HEK293 (cell line): ENCODE measurements at regions not wholly inside any gene's neighbourhood (a gene's known extent, or its start where the extent isn't known, plus 50 kb on each side); places are given as distances from the start of the nearest gene placed in this dataset.

Source experiments
- CTCF ChIA-PET: fragments of 350-600 bp; formaldehyde crosslinking; extraction: SDS; loops from one replicate; lab custom pipeline; 2021; ENCODE audit warnings: antibody characterized with exemption; lab: Yijun Ruan, JAX
- POLR2A ChIA-PET: fragments of 300-600 bp; formaldehyde crosslinking; extraction: SDS; loops from one replicate; lab custom pipeline; 2020; ENCODE audit warnings: antibody characterized with exemption, inconsistent platforms; lab: Yijun Ruan, JAX
- H3K27ac ChIP-seq: fragments of 200-500 bp; sonication (Bioruptor generic); 2 replicates; pipeline ENCODE4 v1.5.1; 2014; ENCODE audit warnings: low read depth, low read length, control low read depth, inconsistent platforms; ENCODE audit errors: extremely low read depth
- H3K36me3 ChIP-seq, 2 experiments: fragments of 200-500 bp in 1 of 2; sonication (Bioruptor generic) in 1 of 2; 1 replicate in 1 of 2; 2 replicates in 1 of 2; pipeline ENCODE4 v1.5.1; 2014 to 2017; ENCODE audit warnings: inconsistent platforms in 2 of 2, low read length in 2 of 2; ENCODE audit not compliant: control insufficient read depth in 2 of 2, insufficient read depth in 1 of 2
- H3K4me1 ChIP-seq: fragments of 200-500 bp; sonication (Bioruptor generic); 2 replicates; pipeline ENCODE4 v1.5.1; 2014; ENCODE audit warnings: mild to moderate bottlenecking, low read length, inconsistent platforms; ENCODE audit not compliant: control insufficient read depth, insufficient read depth
- H3K4me3 ChIP-seq: 2 replicates; pipeline ENCODE4 v1.5.1; 2011; ENCODE audit warnings: low read depth, mild to moderate bottlenecking, control low read depth, low read length, moderate library complexity
- H3K9me3 ChIP-seq: fragments of 200-500 bp; sonication (Bioruptor generic); 2 replicates; pipeline ENCODE4 v1.5.1; 2014; ENCODE audit warnings: low read depth, low read length, inconsistent platforms; ENCODE audit not compliant: control insufficient read depth, insufficient read depth
- ATF2 ChIP-seq: fragments of 450-650 bp; formaldehyde crosslinking; IDR thresholded peaks from 2 replicates; pipeline ENCODE4 v1.5.1; 2016; ENCODE audit warnings: missing biosample characterization, missing genetic modification characterization, low read depth
- IKZF3 ChIP-seq: fragments of 450-650 bp; IDR thresholded peaks from 2 replicates; pipeline ENCODE4 v1.5.0; 2018; ENCODE audit warnings: missing biosample characterization, mild to moderate bottlenecking, missing genetic modification characterization, moderate library complexity
- MYNN ChIP-seq: fragments of 450-650 bp; formaldehyde crosslinking; IDR thresholded peaks from 2 replicates; pipeline ENCODE4 v1.5.1; 2016; ENCODE audit warnings: missing biosample characterization, missing genetic modification characterization, borderline replicate concordance
- TSHZ1 ChIP-seq: fragments of 450-650 bp; formaldehyde crosslinking; IDR thresholded peaks from 2 replicates; pipeline ENCODE4 v1.5.1; 2016; ENCODE audit warnings: missing biosample characterization, missing genetic modification characterization, borderline replicate concordance
- ZFHX2 ChIP-seq: fragments of 450-650 bp; formaldehyde crosslinking; conservative IDR thresholded peaks from 2 replicates; pipeline ENCODE4 v1.5.1; 2016; ENCODE audit warnings: missing biosample characterization, missing genetic modification characterization
- ZFP69B ChIP-seq: fragments of 450-650 bp; formaldehyde crosslinking; IDR thresholded peaks from 2 replicates; pipeline ENCODE4 v1.5.1; 2016; ENCODE audit warnings: missing biosample characterization, missing genetic modification characterization
- ZNF133 ChIP-seq: fragments of 450-650 bp; formaldehyde crosslinking; IDR thresholded peaks from 2 replicates; pipeline ENCODE4 v1.5.1; 2016; ENCODE audit warnings: missing biosample characterization, missing genetic modification characterization
- ZNF174 ChIP-seq: fragments of 450-650 bp; formaldehyde crosslinking; IDR thresholded peaks from 2 replicates; pipeline ENCODE4 v1.5.0; 2017; ENCODE audit warnings: missing biosample characterization, mild to moderate bottlenecking, missing genetic modification characterization
- ZNF221 ChIP-seq: fragments of 450-650 bp; formaldehyde crosslinking; IDR thresholded peaks from 2 replicates; pipeline ENCODE4 v1.5.1; 2017; ENCODE audit warnings: missing biosample characterization, missing genetic modification characterization, borderline replicate concordance
- ZNF239 ChIP-seq: fragments of 450-650 bp; formaldehyde crosslinking; IDR thresholded peaks from 2 replicates; pipeline ENCODE4 v1.5.1; 2016; ENCODE audit warnings: missing biosample characterization, missing genetic modification characterization
- ZNF324 ChIP-seq: fragments of 450-650 bp; formaldehyde crosslinking; IDR thresholded peaks from 2 replicates; pipeline ENCODE4 v1.5.1; 2016; ENCODE audit warnings: missing biosample characterization, missing genetic modification characterization
- ZNF423 ChIP-seq: fragments of 450-650 bp; formaldehyde crosslinking; IDR thresholded peaks from 2 replicates; pipeline ENCODE4 v1.5.1; 2016; ENCODE audit warnings: missing biosample characterization, missing genetic modification characterization
- ZNF623 ChIP-seq: fragments of 450-650 bp; formaldehyde crosslinking; IDR thresholded peaks from 2 replicates; pipeline ENCODE4 v1.5.1; 2016; ENCODE audit warnings: missing biosample characterization, missing genetic modification characterization
- ZNF645 ChIP-seq: fragments of 450-650 bp; formaldehyde crosslinking; IDR thresholded peaks from 2 replicates; pipeline ENCODE4; 2016; ENCODE audit warnings: missing biosample characterization, missing genetic modification characterization
- ZSCAN23 ChIP-seq: fragments of 450-650 bp; formaldehyde crosslinking; IDR thresholded peaks from 2 replicates; pipeline ENCODE4 v1.5.1; 2016; ENCODE audit warnings: missing biosample characterization, missing genetic modification characterization

GRCh38 chr11:19451609-19452008 lies 210.9 kb upstream of the E2F8 start:
- H3K4me1 ChIP-seq: no peaks in the 10 kb centered on the region; the same call in 1 of the 2 replicates
- H3K27ac ChIP-seq: no peak overlapping the region
- peak; percentile 89 for TF ChIP-seq ZNF623 (tag by site-specific recombination)
- no peak for TF ChIP-seq TSHZ1 (tag by site-specific recombination)
- no peaks in the 10 kb centered on the region for H3K9me3 ChIP-seq
- no peaks in the 10 kb centered on the region for H3K36me3 ChIP-seq
- ChIA-PET CTCF (interaction anchor here (1.3 kb wide), 1 partner anchor 192 kb away, joined by 5 read pairs; no protein-coding TSS in a partner anchor), POLR2A (no interaction called here)
- no peak overlapping the region for H3K4me3 ChIP-seq

GRCh38 chr11:19450282-19450681 lies 209.5 kb upstream of the E2F8 start:
- CTCF ChIA-PET: interaction anchor here (1.3 kb wide), 1 partner anchor 191 kb away, joined by 5 read pairs; no protein-coding TSS in a partner anchor
- no peak overlapping the region for H3K27ac ChIP-seq
- no peak overlapping the region for H3K4me3 ChIP-seq
- no peaks in the 10 kb centered on the region; the same call in 1 of the 2 replicates for H3K4me1 ChIP-seq
- H3K36me3 ChIP-seq: no peaks in the 10 kb centered on the region
- POLR2A ChIA-PET: no interaction called here
- no peaks in the 10 kb centered on the region for H3K9me3 ChIP-seq
- TF ChIP-seq ZSCAN23 (no peak), ZNF423 (tag by site-specific recombination) (no peak), ZFHX2 (no peak), ZNF221 (tag by site-specific recombination) (no peak), ZNF324 (tag by site-specific recombination) (no peak), ZFP69B (tag by site-specific recombination) (no peak), ZNF239 (no peak)

- H3K27ac ChIP-seq: no peak overlapping the region
- H3K4me3 ChIP-seq: no peak overlapping the region
- ChIA-PET POLR2A (no interaction called here), CTCF (interaction anchor here (0.7 kb wide), 1 partner anchor 136 kb away, joined by 3 read pairs; no protein-coding TSS in a partner anchor)
- H3K36me3 ChIP-seq: no peaks in the 10 kb centered on the region
- H3K9me3 ChIP-seq: no peaks in the 10 kb centered on the region
- H3K4me1 ChIP-seq: no peaks in the 10 kb centered on the region; the same call in 1 of the 2 replicates
- no peak for TF ChIP-seq MYNN
- no peak for TF ChIP-seq IKZF3
- TF ChIP-seq ZNF133 (tag by site-specific recombination): no peak
- no peak for TF ChIP-seq ZNF645 (tag by site-specific recombination)
- TF ChIP-seq ATF2: no peak
- no peak for TF ChIP-seq ZNF174 (tag by site-specific recombination)
- TF ChIP-seq, all 188 proteins: peak for 0
These were observed 207.9 kb upstream of the E2F8 start for GRCh38 chr11:19448651-19449050.
